ENCODE measurements at regions not wholly inside any gene's neighbourhood (a gene's known extent, or its start where the extent isn't known, plus 50 kb on each side); places are given as distances from the start of the nearest gene placed in this dataset.

DNA sequence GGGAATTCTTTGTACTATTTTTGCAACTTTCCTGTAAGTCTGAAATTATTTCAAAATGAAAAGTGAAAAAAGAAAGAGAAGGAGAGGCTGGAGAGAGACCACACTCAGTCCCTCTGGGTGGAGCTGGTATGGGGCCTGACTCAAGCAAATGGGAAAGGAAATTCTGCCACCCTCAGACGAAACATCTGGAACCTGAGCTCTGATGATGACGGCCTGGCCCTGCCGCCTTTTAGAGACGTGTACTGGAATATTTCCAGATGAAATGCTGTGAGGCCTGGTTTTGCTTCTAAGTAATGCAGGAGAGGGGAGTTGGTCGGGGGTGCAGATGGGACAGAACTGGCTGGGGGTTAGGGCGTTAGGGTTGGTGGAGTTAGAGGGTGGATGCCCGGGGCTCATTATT, 57.4 kb upstream of the GLI2 start:
- TF ChIP-seq, protein P1, sequence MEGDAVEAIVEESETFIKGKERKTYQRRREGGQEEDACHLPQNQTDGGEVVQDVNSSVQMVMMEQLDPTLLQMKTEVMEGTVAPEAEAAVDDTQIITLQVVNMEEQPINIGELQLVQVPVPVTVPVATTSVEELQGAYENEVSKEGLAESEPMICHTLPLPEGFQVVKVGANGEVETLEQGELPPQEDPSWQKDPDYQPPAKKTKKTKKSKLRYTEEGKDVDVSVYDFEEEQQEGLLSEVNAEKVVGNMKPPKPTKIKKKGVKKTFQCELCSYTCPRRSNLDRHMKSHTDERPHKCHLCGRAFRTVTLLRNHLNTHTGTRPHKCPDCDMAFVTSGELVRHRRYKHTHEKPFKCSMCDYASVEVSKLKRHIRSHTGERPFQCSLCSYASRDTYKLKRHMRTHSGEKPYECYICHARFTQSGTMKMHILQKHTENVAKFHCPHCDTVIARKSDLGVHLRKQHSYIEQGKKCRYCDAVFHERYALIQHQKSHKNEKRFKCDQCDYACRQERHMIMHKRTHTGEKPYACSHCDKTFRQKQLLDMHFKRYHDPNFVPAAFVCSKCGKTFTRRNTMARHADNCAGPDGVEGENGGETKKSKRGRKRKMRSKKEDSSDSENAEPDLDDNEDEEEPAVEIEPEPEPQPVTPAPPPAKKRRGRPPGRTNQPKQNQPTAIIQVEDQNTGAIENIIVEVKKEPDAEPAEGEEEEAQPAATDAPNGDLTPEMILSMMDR (IDR thresholded peaks at IDR 0.05; ENCODE audit: insufficient read depth, missing control alignments), result no peak
- no peak for FAIRE-seq
- DNase-seq (ENCODE audit: insufficient read length, low spot score), result no peak

DNA sequence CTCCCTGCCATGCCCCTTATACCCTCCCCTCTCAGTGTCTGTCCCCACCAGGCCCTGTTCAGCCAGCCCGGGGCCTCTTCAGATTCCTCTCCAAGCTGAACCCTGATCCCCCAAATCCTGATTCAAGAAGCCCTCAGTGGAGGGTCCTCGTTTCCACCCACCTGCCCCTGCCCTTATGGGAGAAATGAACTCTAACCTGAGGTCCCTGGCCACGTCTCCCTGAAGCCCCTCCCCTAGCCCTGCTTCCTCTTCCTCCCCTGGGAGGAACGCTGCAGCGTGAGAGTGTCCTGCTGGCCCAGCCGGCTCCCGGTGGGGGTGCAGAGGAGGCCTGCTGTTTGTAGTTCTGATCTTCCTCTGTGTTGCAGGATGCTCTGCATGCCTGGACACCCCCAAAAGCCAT, 56.7 kb upstream of the GLI2 start:
- no peak for FAIRE-seq
- DNase-seq (ENCODE audit: insufficient read length, low spot score), result no peak
- TF ChIP-seq, protein P1 (IDR thresholded peaks at IDR 0.05; ENCODE audit: insufficient read depth, missing control alignments), result no peak

DNA sequence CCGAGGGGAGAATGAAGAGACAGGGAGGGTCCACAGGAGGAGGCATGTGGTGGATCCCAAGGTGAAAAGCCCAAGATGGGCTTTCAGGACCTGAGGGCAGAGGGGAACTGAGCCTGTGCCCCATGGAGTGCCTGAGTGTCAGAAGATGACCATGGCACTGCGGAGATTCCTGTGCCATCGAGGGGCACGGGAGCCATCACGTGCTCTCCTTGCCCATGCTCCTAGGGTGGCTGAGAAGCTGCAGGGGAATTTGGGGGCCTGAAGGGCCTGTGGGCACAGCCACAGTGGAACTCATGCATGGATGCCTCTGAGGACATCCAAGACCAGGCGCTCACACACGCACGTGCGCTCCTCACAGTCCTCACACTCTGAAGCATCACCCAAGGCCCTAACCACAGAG, 56.1 kb upstream of the GLI2 start:
- TF ChIP-seq, protein P1 (IDR thresholded peaks at IDR 0.05; ENCODE audit: insufficient read depth, missing control alignments), result no peak
- no peak for FAIRE-seq

DNA sequence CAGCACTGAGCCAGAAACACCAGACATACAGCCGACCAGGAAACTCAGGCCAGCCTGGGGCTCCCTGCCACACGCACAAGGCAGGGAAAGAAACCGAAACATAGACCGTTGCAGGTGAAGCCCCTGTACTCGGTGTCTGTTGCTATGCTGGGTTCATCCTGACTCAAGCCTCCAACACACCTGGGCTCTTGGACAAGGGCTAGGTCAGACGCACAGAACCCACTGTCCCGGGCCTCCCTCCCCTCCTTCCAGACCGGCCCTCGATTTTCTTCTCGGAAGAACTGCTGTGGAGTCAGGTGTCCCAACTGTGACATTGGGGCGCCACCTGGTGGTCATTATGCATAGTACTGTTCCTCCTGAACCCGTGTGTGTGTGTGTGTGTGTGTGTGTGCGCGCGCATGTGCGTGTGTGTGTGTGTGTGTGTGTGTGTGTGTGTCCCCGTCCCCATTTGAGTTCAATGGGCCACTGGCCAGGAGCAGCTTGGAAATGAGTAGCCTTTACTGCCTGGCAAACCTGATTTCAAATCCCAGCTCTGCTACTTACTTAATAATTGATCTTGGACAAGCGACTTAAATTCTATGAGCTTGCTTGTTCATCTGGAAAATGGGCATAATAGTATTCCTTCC, 55.4 kb upstream of the GLI2 start:
- DNase-seq (ENCODE audit: insufficient read length, low spot score) (peak; percentile 80), FAIRE-seq (no peak)
- TF ChIP-seq, protein P1 (IDR thresholded peaks at IDR 0.05; ENCODE audit: insufficient read depth, missing control alignments), result peak; percentile 68

More for the DNA sequence above, 56.1 kb upstream of the GLI2 start:
- no peak for DNase-seq (ENCODE audit: insufficient read length, low spot score)

DNA sequence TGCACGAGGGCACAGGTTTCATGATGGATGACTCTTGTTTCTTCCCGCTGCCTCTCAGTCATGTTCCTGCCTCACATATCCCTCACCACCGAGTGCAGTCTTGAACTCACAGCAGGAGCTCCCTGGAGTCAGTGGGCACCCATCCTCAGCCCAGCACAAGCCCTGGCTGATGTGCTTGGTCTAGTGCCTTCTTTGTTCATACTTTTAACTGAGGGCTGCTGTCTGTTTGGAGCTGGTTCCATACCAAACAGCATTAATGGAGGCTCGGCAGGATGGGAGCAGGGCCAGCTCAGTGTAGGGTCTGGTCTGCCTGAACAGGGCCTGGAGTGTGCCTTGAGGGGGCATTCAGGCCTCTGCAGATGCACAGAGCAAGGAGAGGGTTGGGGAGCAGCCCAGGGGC, 54.5 kb upstream of the GLI2 start:
- TF ChIP-seq, protein P1 (IDR thresholded peaks at IDR 0.05; ENCODE audit: insufficient read depth, missing control alignments), result no peak

DNA sequence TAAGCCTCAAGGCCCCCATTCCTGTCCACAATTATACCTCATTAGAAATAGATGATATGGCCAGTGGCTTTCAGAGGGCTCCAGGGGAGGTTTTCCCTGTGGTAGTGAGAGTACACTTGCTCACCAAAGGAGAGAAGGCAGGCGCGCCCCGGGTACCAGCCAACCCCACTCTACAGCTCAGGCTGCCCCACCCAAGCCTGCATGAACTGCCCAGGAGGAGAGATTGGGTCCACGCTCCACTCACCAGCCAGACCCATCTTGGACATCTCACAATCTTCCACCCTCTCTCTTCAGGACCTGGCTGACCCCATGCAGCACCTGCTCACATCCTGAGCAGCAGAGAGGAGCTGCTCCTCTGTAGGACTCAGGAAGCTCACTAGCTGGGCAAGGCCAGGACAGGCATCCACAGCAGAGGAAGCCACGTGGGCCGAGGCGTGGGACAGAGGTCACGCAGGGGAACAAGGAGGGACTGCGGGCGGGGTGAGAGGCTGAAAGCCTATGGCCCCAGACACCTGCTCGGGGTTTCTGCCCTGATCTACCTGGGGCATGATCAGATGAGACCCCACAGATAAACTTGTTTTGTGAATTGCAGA, 53.9 kb upstream of the GLI2 start:
- FAIRE-seq, result no peak
- DNase-seq (ENCODE audit: insufficient read length, low spot score), result no peak
- TF ChIP-seq, protein P1 (IDR thresholded peaks at IDR 0.05; ENCODE audit: insufficient read depth, missing control alignments), result no peak

More for the DNA sequence above, 54.5 kb upstream of the GLI2 start:
- FAIRE-seq, result no peak
- no peak for DNase-seq (ENCODE audit: insufficient read length, low spot score)

DNA sequence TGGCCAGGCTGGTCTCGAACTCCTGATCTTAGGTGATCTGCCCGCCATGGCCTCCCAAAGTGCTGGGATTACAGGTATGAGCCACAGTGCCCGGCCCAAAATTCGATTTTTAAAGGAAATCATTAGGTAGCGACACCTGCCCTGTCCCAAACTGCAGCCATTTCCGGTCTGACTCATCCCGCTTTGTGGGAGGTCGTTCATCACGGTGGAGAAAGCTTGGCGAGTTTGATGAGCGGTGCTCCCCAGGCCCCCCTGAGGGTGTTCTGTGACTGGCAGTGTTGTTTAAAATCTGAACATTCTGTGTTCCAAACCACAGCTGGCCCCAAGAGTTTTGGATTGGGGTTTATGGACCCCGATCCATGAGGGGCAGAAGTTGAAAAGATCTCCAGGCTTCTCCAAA, 53.0 kb upstream of the GLI2 start:
- FAIRE-seq, result no peak
- DNase-seq (ENCODE audit: insufficient read length, low spot score), result no peak
- TF ChIP-seq, protein P1 (IDR thresholded peaks at IDR 0.05; ENCODE audit: insufficient read depth, missing control alignments), result no peak
